Ascending aorta (tissue), 2 donors: ENCODE measurements at regions not wholly inside any gene's neighbourhood (a gene's known extent, or its start where the extent isn't known, plus 50 kb on each side); places are given as distances from the start of the nearest gene placed in this dataset.

ENCODE experiments used
- DNase-seq, 2 donors: peaks; one replicate each; pipeline ENCODE4 v3.0.0-alpha.2; 2019; ENCODE audit warnings: low spot score in 2 of 2
- H3K27ac ChIP-seq, 2 donors: fragments of 200-600 bp; sonication (generic); one replicate each; pipeline ENCODE4 v1.5.1; 2016 to 2017; ENCODE audit warnings: mild to moderate bottlenecking in 1 of 2
- H3K27me3 ChIP-seq: fragments of 200-600 bp; sonication (generic); one replicate; pipeline ENCODE4 v1.5.1; 2017
- H3K36me3 ChIP-seq, 2 donors: fragments of 200-600 bp; sonication (generic); one replicate each; pipeline ENCODE4 v1.5.1; 2016
- H3K4me1 ChIP-seq, 2 donors: fragments of 200-600 bp; sonication (generic); one replicate each; pipeline ENCODE4 v1.5.1; 2016 to 2017; ENCODE audit warnings: mild to moderate bottlenecking in 1 of 2
- H3K4me3 ChIP-seq, 2 donors: fragments of 200-600 bp; sonication (generic); one replicate each; pipeline ENCODE4 v1.5.1; 2016 to 2017; ENCODE audit warnings: mild to moderate bottlenecking in 1 of 2
- H3K9me3 ChIP-seq, 2 donors: fragments of 200-600 bp; sonication (generic); one replicate each; pipeline ENCODE4 v1.5.1; 2016
- CTCF ChIP-seq, 3 experiments: fragments of 200-600 bp in 2 of 3; fragments of 450-650 bp in 1 of 3; sonication (generic) in 2 of 3; IDR thresholded peaks; one replicate each; pipeline ENCODE4 v1.5.1; 2016 to 2019; ENCODE audit warnings: antibody characterized with exemption in 3 of 3, mild to moderate bottlenecking in 1 of 3, moderate library complexity in 1 of 3
- intact Hi-C: fragments of 100-400 bp; cut with DNase I; formaldehyde crosslinking; loops from one replicate; pipeline ENCODE4 v1.15.1; 2023

DNA sequence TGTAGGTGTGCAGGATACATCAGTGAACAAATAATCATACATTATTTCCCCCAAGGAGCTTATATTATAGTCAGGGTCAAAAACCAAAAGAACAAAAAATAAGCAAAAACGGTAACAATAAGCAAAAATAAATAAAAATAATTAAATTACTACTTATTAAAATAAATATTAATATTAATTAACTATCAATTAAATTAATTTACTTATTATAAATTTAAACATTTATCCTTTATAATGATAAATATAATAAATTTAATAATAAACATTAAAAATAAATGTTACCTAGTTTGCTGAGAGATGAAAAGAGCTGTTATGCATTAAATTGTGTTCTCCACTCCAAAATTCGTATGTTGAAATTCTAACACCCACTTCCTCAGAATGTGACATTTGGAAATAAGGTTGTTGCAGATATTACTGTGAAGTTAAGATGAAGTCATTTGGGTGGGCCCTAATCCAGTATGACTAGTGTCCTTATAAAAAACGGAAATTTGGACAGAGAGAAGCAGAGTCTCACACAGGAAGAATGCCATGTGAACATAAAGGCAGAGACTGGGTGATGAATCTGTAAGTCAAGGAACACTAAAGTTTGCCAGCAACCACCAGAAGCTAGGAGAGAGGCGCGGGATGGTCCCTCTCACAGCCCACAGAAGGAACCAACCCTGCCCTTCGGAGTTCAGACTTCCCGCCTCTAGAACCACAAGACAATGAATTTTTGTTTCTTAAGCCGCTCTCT, 67.2 kb upstream of the IBSP start:
- Histone ChIP-seq H3K27ac (no peak overlapping the region), H3K4me3 (no peak overlapping the region), H3K36me3 (no peaks in the 10 kb centered on the region), H3K4me1 (no peaks in the 10 kb centered on the region), H3K27me3 (peaks cover 6% of the 10 kb centered on the region), H3K9me3 (no peaks in the 10 kb centered on the region)
- intact Hi-C loops, result no loop called here
- TF ChIP-seq CTCF (IDR thresholded peaks at IDR 0.05), result no peak
- no peak for DNase-seq

GRCh38 chr4:87734084-87734483, 65.3 kb upstream of the IBSP start:
- Histone ChIP-seq H3K9me3 (no peaks in the 10 kb centered on the region), H3K4me1 (no peaks in the 10 kb centered on the region), H3K4me3 (no peak overlapping the region), H3K27me3 (peaks cover 6% of the 10 kb centered on the region), H3K36me3 (no peaks in the 10 kb centered on the region), H3K27ac (no peak overlapping the region)
- no peak for TF ChIP-seq CTCF (IDR thresholded peaks at IDR 0.05)
- intact Hi-C loops, result no loop called here
- no peak for DNase-seq

GRCh38 chr4:87734936-87735335, 64.4 kb upstream of the IBSP start:
- Histone ChIP-seq H3K36me3 (no peaks in the 10 kb centered on the region), H3K27ac (no peak overlapping the region), H3K4me3 (no peak overlapping the region), H3K27me3 (peaks cover 6% of the 10 kb centered on the region), H3K9me3 (no peaks in the 10 kb centered on the region), H3K4me1 (no peaks in the 10 kb centered on the region)
- no peak for DNase-seq
- intact Hi-C loops, result no loop called here
- no peak for TF ChIP-seq CTCF (IDR thresholded peaks at IDR 0.05)

DNA sequence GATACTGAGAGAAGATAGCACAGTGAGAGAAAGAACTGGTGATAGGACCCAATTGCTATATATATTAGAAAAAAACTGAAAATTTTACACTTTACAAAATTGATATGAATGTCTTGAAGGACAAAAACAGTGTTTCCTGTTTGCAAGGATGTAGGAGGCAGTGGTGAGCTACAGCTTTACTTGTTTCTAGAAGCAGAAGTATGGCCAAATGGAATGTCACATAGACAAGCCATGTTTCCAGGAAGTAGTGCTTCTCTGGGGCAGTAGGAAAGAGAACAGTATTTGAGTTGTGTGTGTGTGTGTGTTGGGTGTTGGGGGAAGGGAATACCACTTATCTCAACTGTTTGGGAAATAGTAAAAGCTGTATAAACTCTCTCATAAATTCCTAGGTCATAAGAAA, 60.9 kb upstream of the IBSP start:
- TF ChIP-seq CTCF (IDR thresholded peaks at IDR 0.05), result no peak
- Histone ChIP-seq H3K4me1 (no peaks in the 10 kb centered on the region), H3K4me3 (no peak overlapping the region), H3K9me3 (no peaks in the 10 kb centered on the region), H3K36me3 (no peaks in the 10 kb centered on the region), H3K27me3 (no peaks in the 10 kb centered on the region), H3K27ac (no peak overlapping the region)
- DNase-seq, result no peak
- intact Hi-C loops, result no loop called here

DNA sequence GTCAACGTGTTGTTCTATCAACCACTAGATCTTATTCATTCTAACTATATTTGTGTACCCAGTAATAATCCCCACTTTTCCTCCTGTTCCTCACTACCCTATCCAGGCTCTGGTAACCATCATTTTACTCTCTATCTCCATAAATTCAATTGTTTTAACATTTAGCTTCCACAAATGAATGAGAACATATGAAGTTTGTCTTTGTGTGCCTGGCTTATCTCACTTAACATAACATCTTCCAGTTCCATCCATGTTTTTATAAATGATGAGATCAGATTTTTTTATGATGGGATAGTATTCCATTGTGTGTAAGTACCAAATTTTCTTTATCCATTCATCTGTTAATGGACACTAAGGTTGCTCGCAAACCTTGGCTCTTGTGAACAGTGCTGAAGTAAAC, 59.9 kb upstream of the IBSP start:
- intact Hi-C loops, result no loop called here
- no peaks in the 10 kb centered on the region for H3K36me3 ChIP-seq

More for the DNA sequence above, 59.9 kb upstream of the IBSP start:
- no peak overlapping the region for H3K4me3 ChIP-seq
- DNase-seq, result no peak
- no peak overlapping the region for H3K27ac ChIP-seq
- H3K27me3 ChIP-seq, result no peaks in the 10 kb centered on the region
- TF ChIP-seq CTCF (IDR thresholded peaks at IDR 0.05), result no peak
- no peaks in the 10 kb centered on the region for H3K9me3 ChIP-seq
- no peaks in the 10 kb centered on the region for H3K4me1 ChIP-seq
